Right renal pelvis (tissue), 4 donors: ENCODE measurements at regions not wholly inside any gene's neighbourhood (a gene's known extent, or its start where the extent isn't known, plus 50 kb on each side); places are given as distances from the start of the nearest gene placed in this dataset.
"Not testable (repeated sequence)": the region's sequence is repeated elsewhere in the genome, so short reads cannot be mapped to it uniquely, and the experiment has no call there.

Source experiments
- DNase-seq, 4 donors: peaks; one replicate each; pipeline ENCODE4 v3.0.0-alpha.2; 2013; ENCODE audit warnings: low read depth in 4 of 4, low spot score in 3 of 4, missing footprints in 1 of 4

GRCh38 chr11:13160806-13161205 is 116.8 kb upstream of the BMAL1 start:
- no peak for DNase-seq

GRCh38 chr11:13163158-13163557 is 114.4 kb upstream of the BMAL1 start:
- DNase-seq: no peak

DNA sequence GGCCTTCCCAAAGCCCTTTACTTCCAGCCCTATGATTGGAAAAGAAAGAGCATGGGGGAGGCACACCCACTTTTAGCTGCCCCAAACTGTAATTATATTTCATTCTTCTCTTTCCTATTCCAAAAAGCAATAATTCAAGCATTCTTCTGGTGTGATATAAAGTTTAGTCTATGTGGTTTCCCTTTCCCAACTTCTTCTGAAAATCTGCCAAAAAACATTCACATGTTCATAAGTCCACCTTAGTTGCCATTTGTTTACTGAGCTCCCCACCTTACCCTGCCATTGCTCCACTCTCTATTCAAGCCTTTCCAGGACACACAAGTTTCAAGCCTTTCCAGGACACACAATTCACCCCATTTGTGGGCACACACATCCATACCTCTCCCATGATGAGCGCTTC is 111.6 kb upstream of the BMAL1 start:
- DNase-seq: no peak

- DNase-seq: no peak
Measured at GRCh38 chr11:13168271-13168670, 109.3 kb upstream of the BMAL1 start.

DNA sequence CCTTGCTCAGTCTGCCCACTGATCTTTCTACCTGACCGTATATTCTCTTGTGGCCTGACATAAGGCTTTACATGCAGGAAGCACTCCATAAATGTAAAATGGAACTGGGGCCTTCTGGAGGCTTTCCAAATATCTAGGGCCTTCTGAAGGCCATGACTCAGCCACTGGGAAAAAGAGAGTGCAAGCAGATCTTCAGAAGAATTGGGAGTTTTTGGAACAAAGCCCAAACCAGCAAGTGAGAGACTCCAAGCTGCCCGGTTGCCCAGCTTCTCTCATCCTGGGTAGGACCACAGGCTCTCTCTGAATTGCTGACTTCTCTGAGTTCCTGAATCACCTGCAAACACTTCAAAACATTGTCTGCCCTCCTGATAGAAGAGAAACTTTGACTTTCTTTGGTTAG is 107.9 kb upstream of the BMAL1 start:
- DNase-seq: no peak

- no peak for DNase-seq
Measured at GRCh38 chr11:13174090-13174489, 103.5 kb upstream of the BMAL1 start.

GRCh38 chr11:13183094-13183825 is 94.3 kb upstream of the BMAL1 start:
- DNase-seq: peak in 1 of 4 donors; percentile 13

GRCh38 chr11:13183826-13184196 is 93.8 kb upstream of the BMAL1 start:
- DNase-seq: no peak

DNA sequence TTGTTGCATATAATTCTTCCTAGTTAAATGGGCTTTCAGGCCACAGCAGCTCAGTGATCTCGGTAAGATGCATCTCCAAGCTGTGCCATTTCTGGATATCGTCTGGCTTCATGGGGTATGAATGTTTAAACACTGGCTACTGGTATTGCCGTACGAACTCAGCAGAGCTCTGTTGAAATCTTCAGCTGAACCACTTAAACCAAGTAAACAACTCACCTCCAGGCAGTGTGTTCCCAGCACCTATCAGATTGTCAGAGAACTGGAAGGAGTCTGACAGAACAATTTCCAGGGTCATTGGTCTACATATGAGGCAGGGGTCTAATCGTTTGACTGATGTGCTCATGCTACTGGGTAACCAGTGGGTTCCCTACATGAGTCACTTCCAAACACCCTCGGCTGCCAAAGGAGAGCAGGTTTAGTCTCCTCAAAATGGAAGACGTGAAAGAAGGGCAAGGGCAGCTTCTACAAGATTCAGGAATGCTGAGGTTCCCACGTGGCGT is 93.2 kb upstream of the BMAL1 start:
- DNase-seq: no peak

- DNase-seq: no peak
Measured at GRCh38 chr11:13188179-13188578, 89.4 kb upstream of the BMAL1 start.

DNA sequence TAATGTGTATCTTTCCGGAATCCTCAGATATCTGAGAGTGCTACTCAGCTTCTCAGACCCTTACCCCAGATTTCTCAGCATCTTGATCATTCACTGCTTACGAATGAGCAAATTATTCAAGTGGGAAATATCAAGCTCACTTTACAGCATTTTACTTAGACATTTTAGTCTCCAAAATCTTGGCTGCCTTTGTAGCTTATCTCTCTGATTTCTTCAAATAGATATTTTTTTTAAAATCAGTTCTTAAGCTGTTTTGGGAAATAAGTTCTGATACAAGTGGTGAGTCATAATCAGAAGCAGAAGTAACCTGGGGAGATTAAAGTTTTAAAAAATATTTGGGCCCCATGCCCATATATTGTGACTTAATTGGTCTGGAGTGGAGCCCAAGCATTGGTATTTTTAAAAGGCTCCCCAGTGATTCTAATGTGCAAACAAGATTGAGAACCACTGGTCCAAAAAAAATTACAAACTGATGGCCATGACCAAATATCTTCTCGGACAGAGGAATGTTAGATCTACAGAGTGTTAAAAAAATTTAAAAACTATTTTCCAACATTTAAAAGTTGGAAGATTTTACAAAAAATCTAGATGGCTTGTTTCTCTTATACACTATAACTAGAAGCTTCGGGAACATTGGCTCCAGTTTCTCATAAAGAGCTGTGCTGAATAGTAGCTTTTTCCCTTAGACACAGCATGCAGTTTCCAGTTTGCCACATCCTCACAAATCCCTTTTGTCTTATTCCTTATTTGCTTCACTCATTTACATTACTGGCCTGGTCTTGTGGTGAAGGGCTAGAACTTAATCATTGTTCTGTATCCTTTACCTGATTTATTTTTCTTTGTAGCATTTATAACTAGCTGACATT is 87.8 kb upstream of the BMAL1 start:
- no peak for DNase-seq

DNA sequence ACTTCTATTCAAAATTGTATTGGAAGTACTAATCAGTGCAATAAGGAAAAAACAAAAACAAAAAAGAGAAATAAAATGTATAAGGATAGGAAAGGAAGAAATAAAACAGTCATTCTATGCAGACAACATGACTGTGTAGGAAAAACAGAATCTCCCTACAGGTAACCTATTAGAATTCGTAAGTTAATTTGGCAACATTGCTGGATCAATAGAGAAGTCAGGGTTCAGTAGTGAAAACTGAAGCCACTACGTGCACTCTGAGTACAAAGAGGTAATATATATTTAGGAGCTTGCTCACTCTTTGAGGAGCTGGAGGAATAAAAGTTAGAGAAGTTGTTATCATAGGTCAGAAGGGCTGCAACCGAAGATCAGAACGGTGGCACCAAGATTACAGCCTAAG is 84.0 kb upstream of the BMAL1 start:
- DNase-seq: no peak

DNA sequence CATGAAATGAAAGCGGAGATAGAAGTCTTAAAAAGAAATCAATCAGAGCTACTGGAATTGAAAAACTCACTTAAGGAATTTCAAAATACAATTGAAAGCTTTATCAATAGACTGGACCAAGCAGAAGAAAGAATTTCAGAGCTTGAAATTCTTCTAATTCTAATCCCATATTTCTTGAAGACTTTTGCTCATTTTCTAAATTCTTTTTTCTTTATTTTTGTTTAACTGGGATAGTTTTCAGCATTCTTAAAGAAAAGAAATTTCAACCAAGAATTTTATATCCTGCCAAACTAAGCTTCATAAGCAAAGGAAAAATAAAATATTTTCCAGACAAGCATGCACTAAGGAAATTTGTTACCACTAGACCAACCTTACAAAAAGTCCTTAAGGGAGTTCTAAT is 80.2 kb upstream of the BMAL1 start:
- not testable (repeated sequence) for DNase-seq

DNA sequence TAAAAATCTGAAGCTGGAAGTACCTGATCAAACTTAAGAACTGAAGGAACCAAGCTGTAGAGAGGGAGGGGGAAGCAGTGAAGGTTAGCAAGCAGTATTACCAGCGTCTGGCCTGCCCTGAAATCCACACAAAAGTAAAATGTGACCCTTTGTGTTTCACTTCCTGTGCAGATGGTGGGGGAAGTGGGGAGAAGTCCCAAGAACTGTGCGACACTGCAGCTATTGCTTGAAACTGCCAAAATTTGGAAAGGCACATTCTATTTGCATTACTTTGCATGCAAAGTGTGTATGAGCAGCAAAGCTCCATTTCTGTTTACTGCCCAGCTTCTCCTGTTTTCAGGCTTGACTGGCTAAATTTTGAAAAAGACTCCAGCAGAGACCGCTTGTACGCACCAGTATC is 72.1 kb upstream of the BMAL1 start:
- no peak for DNase-seq

DNA sequence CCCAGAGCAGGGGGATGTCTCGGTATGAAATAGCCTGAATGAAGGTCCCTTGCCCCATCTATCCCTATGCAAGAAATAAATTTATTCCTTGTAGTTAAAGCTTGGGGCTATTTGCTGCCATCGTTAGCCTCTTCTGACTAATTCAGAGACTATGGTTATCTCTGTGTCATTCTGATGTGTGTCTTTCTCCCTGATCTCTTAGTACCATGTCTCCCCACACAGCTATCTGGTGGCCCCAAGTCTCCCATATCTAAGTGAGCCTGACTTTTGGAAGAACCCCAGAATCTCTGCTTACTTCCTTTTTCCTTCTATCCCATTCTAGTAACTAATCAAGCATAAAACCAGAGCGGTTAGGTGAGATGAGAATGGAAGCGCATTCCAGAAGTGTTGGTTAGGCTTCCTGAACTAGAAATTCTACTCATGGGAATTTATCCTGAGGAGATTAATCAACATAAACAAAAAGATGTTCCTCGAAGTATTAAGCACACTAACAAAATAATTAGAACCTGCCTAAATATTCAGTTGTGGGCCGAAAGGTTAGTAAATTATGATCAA is 71.4 kb upstream of the BMAL1 start:
- no peak for DNase-seq

- DNase-seq: no peak
Measured at GRCh38 chr11:13207270-13207664, 70.3 kb upstream of the BMAL1 start.

DNA sequence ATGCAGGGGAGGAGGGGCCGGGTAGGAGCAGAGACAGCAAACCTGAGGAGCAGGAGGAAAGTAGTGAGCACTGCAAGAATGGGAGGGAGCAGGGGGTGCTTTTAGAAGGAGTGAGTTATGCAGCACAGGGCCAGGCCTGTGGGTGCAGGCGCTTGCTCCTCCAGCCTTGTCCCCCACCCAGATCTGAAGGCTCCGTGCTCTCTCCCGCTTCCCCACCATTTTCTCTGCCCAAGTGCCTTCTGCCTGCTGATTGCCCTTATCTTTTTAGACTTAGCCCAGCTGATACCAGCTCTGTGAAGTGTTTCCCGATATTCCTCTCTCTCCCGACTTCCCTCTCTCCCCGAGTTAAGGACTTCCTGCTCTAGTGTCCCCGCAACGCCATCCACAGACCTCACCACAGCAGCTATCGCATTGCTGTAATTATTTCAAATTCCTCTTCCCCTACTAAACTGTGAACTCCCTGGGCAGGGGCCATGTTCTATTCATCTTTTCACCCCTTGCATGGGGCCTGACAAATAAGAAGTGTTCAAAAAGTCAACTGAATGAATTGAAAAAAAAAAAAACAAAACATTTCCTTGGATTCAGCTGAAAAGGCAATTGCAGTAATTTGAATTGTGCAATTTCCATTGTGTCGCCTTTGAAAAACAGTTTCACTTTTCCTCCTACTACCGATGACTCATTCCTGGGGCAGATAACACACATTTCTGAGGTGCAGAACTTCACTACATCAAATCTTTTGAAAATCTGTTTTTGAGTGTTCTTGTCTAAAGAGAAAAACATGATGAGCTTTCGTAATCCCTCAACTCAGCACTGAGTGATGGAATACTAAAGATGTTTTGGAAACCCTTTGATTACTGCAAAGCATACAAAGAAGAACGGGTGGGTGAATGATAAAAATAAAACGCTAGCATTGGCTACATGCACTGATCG is 69.7 kb upstream of the BMAL1 start:
- no peak for DNase-seq

DNA sequence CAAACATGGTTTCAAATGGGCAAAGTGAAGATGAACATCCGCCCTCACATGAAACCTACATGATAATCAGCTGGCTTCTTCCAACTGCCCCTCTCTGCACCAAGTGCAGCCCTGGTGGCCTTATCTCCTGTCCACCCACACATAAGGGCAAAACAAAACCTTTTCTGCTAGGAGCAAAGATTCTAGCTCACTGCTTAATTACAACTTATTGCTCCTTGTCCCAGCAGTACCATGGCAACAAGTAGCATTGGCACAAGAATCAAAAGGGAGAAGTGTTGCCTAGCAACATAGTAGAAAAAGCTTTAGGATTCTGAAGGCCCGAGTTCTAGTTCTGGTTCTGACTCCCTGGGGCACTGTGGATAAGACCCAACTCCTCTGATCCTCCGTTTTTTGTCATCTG is 68.7 kb upstream of the BMAL1 start:
- DNase-seq: no peak

DNA sequence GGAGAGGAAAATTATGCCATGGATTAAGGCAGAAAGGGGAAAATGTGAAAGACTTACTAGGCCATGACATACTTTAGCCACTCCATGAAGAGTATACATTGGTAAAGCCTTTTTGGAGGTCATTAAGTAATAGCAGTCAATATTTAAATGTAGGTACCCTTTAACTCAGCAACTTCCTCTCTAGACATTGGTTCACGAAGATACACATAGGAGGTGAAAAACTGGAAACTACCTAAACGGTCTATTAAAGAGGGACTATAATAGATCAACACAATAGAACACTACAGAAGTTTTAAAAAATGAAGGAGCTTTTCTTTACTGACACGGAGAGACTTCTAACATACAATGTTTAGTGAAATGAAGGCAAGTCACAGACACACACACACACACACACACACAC is 68.2 kb upstream of the BMAL1 start:
- no peak for DNase-seq

DNA sequence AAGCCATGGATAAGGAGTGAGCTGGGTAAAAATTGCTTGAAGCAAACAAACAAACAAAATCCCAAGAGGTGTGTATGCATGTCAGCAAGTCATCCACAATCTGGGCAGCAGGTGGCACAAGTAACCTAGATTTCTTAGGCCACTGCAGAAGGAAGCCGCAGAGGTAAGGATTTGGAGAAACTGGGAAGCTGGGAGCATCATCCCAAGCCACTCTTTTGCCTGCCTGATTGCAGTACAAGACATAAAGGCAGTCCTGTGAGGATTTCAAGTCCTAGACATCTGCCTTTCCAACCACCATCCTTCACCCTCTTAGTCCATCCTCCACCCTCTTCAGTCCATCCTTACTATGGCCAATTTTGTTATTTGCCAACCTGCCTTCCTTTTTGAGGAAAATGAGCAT is 67.2 kb upstream of the BMAL1 start:
- peak in 2 of 4 donors; percentile 37 to 41 for DNase-seq

DNA sequence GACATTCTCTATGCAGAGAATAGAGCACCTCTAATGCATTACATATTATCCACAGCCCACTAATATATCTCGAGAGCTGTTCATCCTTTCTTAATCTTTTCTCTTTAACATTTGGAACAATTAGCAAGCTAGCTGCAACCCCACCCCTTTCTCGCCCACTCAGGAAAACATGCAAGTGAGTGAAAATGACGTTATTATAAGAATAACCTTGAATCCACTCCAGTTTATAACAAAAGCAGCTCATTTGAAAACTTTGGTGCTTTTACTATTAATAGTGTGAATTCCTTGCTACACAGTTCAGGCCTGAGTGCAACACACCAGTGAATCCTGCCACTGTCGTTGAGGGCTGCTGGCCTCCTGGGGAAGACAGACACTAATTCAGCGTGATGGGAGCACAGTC is 63.3 kb upstream of the BMAL1 start:
- DNase-seq: no peak
